GM10266 (cell line): ENCODE measurements at regions not wholly inside any gene's neighbourhood (a gene's known extent, or its start where the extent isn't known, plus 50 kb on each side); places are given as distances from the start of the nearest gene placed in this dataset.
"Not testable (repeated sequence)": the region's sequence is repeated elsewhere in the genome, so short reads cannot be mapped to it uniquely, and the experiment has no call there.

Experiments used
- DNase-seq: peaks from one replicate; pipeline ENCODE4 v3.0.0; 2012; ENCODE audit errors: extremely low spot score
- TF ChIP-seq, protein P1 (sequence below): IDR thresholded peaks from 2 replicates; pipeline ENCODE4 v1.5.1; 2012; ENCODE audit warnings: mild to moderate bottlenecking, low read depth; ENCODE audit not compliant: control insufficient read depth, insufficient read depth; ENCODE audit errors: missing control alignments

DNA sequence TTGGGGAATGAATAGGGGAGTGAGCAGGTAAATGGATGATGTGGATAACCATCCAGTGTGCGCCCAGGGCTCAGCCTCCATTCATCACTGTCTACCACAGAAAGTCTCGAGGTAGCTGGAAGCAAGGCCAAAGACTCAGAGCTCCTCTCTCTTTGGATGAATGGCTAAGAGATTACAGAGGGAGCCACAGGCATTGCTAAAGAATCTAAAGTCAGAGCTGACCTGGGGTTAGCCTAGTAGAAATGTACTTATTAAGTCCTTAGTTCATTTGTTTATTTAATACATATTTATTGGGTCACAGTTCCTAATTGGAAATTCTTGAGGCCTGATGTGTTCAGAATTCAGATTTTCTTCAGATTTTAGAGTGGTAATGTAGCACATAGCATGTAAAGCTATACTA is 88.7 kb upstream of the HPF1 start:
- TF ChIP-seq, protein P1, sequence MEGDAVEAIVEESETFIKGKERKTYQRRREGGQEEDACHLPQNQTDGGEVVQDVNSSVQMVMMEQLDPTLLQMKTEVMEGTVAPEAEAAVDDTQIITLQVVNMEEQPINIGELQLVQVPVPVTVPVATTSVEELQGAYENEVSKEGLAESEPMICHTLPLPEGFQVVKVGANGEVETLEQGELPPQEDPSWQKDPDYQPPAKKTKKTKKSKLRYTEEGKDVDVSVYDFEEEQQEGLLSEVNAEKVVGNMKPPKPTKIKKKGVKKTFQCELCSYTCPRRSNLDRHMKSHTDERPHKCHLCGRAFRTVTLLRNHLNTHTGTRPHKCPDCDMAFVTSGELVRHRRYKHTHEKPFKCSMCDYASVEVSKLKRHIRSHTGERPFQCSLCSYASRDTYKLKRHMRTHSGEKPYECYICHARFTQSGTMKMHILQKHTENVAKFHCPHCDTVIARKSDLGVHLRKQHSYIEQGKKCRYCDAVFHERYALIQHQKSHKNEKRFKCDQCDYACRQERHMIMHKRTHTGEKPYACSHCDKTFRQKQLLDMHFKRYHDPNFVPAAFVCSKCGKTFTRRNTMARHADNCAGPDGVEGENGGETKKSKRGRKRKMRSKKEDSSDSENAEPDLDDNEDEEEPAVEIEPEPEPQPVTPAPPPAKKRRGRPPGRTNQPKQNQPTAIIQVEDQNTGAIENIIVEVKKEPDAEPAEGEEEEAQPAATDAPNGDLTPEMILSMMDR = no peak
- no peak for DNase-seq

DNA sequence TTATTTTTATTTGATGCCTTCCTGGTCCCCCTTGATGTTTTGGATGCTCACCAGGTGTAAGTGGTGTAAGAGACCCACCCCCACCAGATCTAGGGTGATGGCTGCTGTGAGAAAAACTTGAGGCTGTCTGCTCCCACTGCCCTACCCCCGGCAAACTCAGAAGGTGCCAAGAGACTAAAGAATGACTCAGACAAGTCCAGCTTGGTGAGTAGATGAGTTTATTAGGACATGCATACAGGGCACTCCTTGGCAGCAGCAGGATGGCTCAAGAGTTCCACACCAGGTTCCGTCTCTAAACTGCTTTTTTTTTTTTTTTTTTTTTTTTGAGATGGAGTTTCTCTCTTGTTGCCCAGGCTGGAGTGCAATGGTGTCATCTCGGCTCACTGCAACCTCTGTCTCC is 84.0 kb upstream of the HPF1 start:
- no peak for DNase-seq
- TF ChIP-seq, protein P1 = no peak

DNA sequence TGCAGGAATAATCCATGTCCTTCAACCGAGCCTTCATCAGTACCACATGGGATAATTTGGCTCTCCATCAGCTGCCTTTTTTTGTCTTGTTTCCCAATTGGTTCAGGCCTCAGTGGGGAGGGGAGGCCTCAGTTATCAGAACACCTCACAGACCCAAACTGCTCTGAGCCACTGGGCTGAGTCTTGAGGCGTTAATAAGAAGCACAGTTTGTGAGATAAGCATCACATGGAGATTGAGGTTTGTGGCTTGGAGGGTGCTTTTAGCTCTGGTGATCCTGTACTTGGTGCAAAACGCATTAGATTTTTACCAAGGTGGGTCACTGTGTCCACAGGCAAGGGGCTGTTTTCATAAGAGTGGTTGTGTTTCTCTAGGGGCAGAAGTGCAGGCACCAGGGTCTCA is 82.8 kb upstream of the HPF1 start:
- DNase-seq = no peak
- TF ChIP-seq, protein P1 = no peak

DNA sequence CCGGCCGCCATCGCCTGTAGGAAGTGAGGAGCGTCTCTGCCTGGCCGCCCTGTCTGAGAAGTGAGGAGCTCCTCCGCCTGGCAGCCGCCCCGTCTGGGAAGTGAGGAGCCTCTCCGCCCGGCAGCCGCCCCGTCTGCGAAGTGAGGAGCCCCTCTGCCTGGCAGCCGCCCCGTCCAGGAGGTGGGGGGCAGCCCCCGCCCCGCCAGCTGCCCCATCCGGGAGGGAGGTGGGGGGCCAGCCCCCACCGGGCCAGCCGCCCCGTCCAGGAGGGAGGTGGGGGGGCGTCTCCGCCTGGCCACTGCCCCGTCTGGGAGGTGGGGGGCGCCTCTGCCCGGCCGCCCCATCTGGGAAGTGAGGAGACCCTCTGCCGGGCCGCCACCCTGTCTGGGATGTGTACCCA is 70.6 kb upstream of the HPF1 start:
- DNase-seq = not testable (repeated sequence)

DNA sequence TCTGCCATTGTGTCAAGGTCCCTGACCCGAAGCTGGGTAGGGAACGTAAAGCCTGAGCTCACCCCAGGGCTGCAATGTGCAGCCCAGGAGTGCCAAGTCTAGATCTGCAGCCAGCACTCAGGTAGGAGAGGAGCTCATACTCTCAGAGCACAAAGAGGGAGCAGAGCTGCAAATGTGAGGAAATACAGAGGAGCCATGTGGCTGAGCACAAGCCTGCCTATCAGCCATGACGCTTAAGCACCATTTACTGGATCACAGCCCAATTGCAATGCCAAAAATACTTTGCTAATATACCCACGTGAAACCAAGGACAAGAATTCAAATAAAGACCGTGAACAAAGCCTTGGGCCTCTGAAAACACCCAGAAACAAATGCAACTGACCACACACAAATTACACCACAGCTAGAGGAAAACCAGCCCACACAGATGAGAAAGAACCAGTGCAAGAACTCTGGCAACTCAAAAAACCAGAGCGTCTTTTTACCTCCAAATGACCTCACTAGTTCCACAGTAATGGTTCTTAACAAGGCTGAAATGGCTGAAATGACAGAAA is 69.0 kb upstream of the HPF1 start:
- DNase-seq = no peak
- TF ChIP-seq, protein P1 = no peak

DNA sequence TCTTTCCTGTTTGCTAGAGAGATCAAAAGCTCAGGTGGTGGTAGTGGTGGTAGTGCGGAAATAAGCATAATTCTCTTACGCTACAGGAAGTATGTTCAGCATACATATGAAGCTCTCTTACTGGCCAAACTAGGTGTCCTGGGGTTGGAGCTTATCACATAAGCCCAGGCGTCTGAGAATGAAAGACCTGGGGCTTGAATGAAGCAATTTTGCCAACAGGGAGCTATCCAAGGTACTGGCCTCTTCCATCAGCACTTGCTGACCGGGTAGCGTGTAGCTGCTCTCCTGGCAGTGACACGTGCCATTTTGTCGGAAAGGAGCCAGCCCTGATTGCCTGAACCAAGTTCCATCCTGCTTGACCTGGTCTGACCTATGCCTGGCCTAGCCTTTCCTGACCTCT is 65.9 kb upstream of the HPF1 start:
- TF ChIP-seq, protein P1 = no peak
- peak; percentile 48 for DNase-seq

DNA sequence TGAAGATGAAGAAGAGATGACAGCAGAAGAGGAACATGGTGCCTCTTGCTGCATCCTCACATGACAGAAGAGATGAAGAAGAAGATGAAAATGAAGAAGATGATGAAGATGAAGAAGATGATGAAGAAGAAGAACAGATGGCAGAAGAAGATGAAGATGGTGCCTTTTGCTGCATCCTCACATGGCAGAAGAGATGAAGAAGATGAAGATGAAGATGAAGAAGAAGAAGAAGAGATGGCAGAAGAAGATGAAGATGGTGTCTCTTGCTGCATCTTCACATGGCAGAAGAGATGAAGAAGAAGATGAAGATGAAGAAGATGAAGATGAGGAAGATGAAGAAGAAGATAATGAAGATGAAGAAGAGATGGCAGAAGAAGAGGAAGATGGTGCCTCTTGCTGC is 63.7 kb upstream of the HPF1 start:
- no peak for DNase-seq
- TF ChIP-seq, protein P1 = no peak

DNA sequence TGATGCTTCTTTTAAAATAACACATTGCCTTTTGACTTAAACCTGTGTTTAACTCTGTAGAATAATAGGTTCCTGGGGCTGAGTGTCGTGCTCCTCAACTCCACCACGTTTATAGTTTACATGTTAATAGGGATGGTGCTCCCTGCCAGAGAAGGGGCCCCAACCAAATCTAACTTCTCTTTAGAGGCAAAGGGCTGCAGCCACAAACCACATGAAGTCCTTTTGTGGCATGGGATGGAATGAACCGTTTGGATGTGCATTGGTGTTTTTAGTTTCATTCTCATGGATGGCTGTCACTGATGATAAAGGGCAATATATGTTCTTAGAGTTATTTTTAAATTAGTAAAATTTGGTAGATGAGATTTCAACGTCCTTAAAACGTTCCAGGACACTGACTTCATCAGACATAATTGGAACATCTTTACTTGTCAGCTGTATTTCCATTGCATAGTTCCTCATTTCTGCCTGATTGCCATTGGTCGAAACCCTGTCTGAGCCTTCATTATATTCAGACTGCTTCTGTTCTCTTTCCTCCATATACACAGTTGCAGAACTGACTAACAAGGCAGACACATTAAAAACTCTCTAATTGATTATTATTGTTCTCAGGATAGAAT is 60.4 kb upstream of the HPF1 start:
- TF ChIP-seq, protein P1 = no peak
- DNase-seq = no peak
